ENCODE measurements at regions not wholly inside any gene's neighbourhood (a gene's known extent, or its start where the extent isn't known, plus 50 kb on each side); places are given as distances from the start of the nearest gene placed in this dataset.

DNA sequence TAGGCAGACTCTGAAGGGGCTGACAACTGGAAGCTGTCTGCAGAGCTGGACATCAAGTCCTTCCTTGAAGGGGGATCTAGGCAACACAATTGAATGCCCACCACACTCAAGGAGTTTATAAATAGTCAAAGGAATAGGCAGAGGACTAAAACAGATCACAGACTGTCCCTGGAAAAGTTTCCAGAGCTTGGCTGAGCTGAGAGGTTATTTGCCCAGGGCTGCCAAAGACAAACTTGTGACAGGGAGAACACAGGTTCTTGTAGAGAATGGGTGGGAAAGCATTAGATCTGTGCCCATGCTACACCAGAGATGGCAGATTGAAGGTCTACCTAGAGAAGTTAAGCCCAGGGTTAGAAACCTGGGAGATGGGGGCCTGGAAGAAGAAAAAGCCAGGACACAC, 344.6 kb downstream of the MID1IP1 start:
- no peaks in the 10 kb centered on the region for H3K27me3 ChIP-seq
- no peak for DNase-seq
- H3K4me3 ChIP-seq = no peak overlapping the region
- H3K36me3 ChIP-seq = no peaks in the 10 kb centered on the region
- intact Hi-C loops (cut with DNase I) = no loop called here
- no peak overlapping the region for H3K27ac ChIP-seq
- TF ChIP-seq POLR2AphosphoS5 (IDR thresholded peaks at IDR 0.05) (no peak), EP300 (IDR thresholded peaks at IDR 0.05) (no peak), POLR2A (IDR thresholded peaks at IDR 0.05) (no peak)
- TF ChIP-seq, protein P1, sequence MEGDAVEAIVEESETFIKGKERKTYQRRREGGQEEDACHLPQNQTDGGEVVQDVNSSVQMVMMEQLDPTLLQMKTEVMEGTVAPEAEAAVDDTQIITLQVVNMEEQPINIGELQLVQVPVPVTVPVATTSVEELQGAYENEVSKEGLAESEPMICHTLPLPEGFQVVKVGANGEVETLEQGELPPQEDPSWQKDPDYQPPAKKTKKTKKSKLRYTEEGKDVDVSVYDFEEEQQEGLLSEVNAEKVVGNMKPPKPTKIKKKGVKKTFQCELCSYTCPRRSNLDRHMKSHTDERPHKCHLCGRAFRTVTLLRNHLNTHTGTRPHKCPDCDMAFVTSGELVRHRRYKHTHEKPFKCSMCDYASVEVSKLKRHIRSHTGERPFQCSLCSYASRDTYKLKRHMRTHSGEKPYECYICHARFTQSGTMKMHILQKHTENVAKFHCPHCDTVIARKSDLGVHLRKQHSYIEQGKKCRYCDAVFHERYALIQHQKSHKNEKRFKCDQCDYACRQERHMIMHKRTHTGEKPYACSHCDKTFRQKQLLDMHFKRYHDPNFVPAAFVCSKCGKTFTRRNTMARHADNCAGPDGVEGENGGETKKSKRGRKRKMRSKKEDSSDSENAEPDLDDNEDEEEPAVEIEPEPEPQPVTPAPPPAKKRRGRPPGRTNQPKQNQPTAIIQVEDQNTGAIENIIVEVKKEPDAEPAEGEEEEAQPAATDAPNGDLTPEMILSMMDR (IDR thresholded peaks at IDR 0.05) = no peak
- H3K4me1 ChIP-seq = no peaks in the 10 kb centered on the region
- H3K9me3 ChIP-seq = no peaks in the 10 kb centered on the region

GRCh38 chrX:39149761-39150160, 348.5 kb downstream of the MID1IP1 start:
- DNase-seq = peak; percentile 77
- no peak for TF ChIP-seq EP300 (IDR thresholded peaks at IDR 0.05)
- TF ChIP-seq, protein P1 (IDR thresholded peaks at IDR 0.05) = peak; percentile 32 to 51 (median 43)
- H3K9me3 ChIP-seq = no peaks in the 10 kb centered on the region
- WGBS, 2 donors = 30 to 38% methylated on average over 8 of the region's 8 CpGs
- no peak overlapping the region for H3K4me3 ChIP-seq
- H3K27me3 ChIP-seq = no peaks in the 10 kb centered on the region
- no peaks in the 10 kb centered on the region for H3K36me3 ChIP-seq
- no peak overlapping the region for H3K27ac ChIP-seq
- H3K4me1 ChIP-seq = no peaks in the 10 kb centered on the region
- intact Hi-C loops (cut with DNase I) = loop anchor here (5.0 kb wide), 2 partner anchors 382 to 397 kb away; no protein-coding TSS in a partner anchor

GRCh38 chrX:39150220-39150619, 349.0 kb downstream of the MID1IP1 start:
- Histone ChIP-seq H3K36me3 (no peaks in the 10 kb centered on the region), H3K4me1 (no peaks in the 10 kb centered on the region), H3K4me3 (no peak overlapping the region), H3K9me3 (no peaks in the 10 kb centered on the region), H3K27ac (no peak overlapping the region), H3K27me3 (no peaks in the 10 kb centered on the region)
- 89% methylated on average over 5 of the region's 5 CpGs for WGBS, 2 donors
- no peak for DNase-seq
- intact Hi-C loops (cut with DNase I) = loop anchor here (5.0 kb wide), 2 partner anchors 383 to 398 kb away; no protein-coding TSS in a partner anchor
- TF ChIP-seq POLR2AphosphoS5 (IDR thresholded peaks at IDR 0.05) = no peak
- TF ChIP-seq, protein P1 (IDR thresholded peaks at IDR 0.05) = no peak
- no peak for TF ChIP-seq EP300 (IDR thresholded peaks at IDR 0.05)
- TF ChIP-seq POLR2A (IDR thresholded peaks at IDR 0.05) = no peak

DNA sequence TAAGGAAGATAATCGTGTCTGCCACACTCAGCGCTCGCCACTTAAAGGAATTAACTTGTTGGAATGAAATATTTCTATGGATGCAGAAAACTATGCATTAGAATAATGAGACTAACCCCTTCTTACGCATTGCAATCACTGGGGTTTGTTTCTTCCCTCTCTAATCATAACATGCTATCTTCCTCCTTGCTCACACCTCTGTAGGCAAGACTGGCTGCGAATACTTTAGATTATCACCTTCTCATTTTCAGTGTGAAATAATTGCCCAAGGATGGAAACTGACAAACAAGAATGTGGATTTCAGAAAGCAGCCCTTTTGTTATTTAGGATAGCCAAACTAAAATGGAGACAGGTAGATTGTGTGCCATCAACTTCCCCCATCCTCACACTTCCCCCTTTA, 349.4 kb downstream of the MID1IP1 start:
- TF ChIP-seq, protein P1 (IDR thresholded peaks at IDR 0.05) = no peak
- no peak for TF ChIP-seq POLR2AphosphoS5 (IDR thresholded peaks at IDR 0.05)
- TF ChIP-seq EP300 (IDR thresholded peaks at IDR 0.05) = no peak
- TF ChIP-seq POLR2A (IDR thresholded peaks at IDR 0.05) = no peak

GRCh38 chrX:39152106-39152649, 350.9 kb downstream of the MID1IP1 start:
- no peak for DNase-seq
- H3K9me3 ChIP-seq = no peaks in the 10 kb centered on the region
- intact Hi-C loops (cut with DNase I) = loop anchor here (5.0 kb wide), 2 partner anchors 385 to 400 kb away; no protein-coding TSS in a partner anchor
- no peaks in the 10 kb centered on the region for H3K36me3 ChIP-seq
- H3K27me3 ChIP-seq = no peaks in the 10 kb centered on the region
- 24 to 55% methylated on average over 7 of the region's 7 CpGs for WGBS, 2 donors
- no peak overlapping the region for H3K4me3 ChIP-seq
- H3K27ac ChIP-seq = no peak overlapping the region
- TF ChIP-seq POLR2AphosphoS5 (IDR thresholded peaks at IDR 0.05) (no peak), POLR2A (IDR thresholded peaks at IDR 0.05) (no peak)
- TF ChIP-seq, protein P1 (IDR thresholded peaks at IDR 0.05) = peak in 1 of 4 experiments; percentile 12
- no peaks in the 10 kb centered on the region for H3K4me1 ChIP-seq

More for the DNA sequence above, 349.4 kb downstream of the MID1IP1 start:
- H3K36me3 ChIP-seq = no peaks in the 10 kb centered on the region
- 81 to 91% methylated on average over 5 of the region's 5 CpGs for WGBS, 2 donors
- H3K27ac ChIP-seq = no peak overlapping the region
- no peaks in the 10 kb centered on the region for H3K27me3 ChIP-seq
- DNase-seq = no peak
- H3K9me3 ChIP-seq = no peaks in the 10 kb centered on the region
- intact Hi-C loops (cut with DNase I) = loop anchor here (5.0 kb wide), 2 partner anchors 383 to 398 kb away; no protein-coding TSS in a partner anchor
- H3K4me3 ChIP-seq = no peak overlapping the region
- H3K4me1 ChIP-seq = no peaks in the 10 kb centered on the region
